Natural killer cell (primary cell): ENCODE measurements at regions not wholly inside any gene's neighbourhood (a gene's known extent, or its start where the extent isn't known, plus 50 kb on each side); places are given as distances from the start of the nearest gene placed in this dataset.
"Not testable (repeated sequence)": the region's sequence is repeated elsewhere in the genome, so short reads cannot be mapped to it uniquely, and the experiment has no call there.

Experiments used
- ATAC-seq, 3 donors: fragments of 150-1000 bp in 2 of 3; fragments of 200-7000 bp in 1 of 3; cut with Tn5 transposase; 1 replicate in 1 of 3; 2 replicates in 2 of 3; pipeline ENCODE4 v1.10.0; 2021; ENCODE audit warnings: mild to moderate bottlenecking in 2 of 3, moderate library complexity in 2 of 3
- DNase-seq, 2 donors: peaks; one replicate each; pipeline versions ENCODE4 v3.0.0 to v3.0.0-alpha.2; 2013 to 2021; ENCODE audit warnings: mixed read lengths in 1 of 2
- H3K27ac ChIP-seq: one replicate; pipeline ENCODE4 v1.5.1; 2013; ENCODE audit warnings: mild to moderate bottlenecking, low read length
- H3K27me3 ChIP-seq: one replicate; pipeline ENCODE4 v1.6.1; 2013; ENCODE audit warnings: low read length; ENCODE audit not compliant: control insufficient read depth, insufficient read depth
- H3K36me3 ChIP-seq: one replicate; pipeline ENCODE4 v1.6.1; 2013; ENCODE audit warnings: low read length; ENCODE audit not compliant: control insufficient read depth, insufficient read depth
- H3K4me1 ChIP-seq: one replicate; pipeline ENCODE4 v1.6.1; 2013; ENCODE audit warnings: low read length; ENCODE audit not compliant: control insufficient read depth, insufficient read depth
- H3K4me3 ChIP-seq: one replicate; pipeline ENCODE4 v1.5.1; 2013; ENCODE audit warnings: low read length
- H3K9me3 ChIP-seq: one replicate; pipeline ENCODE4 v1.6.1; 2013; ENCODE audit warnings: low read length; ENCODE audit not compliant: control insufficient read depth, insufficient read depth
- H3K27ac Mint-ChIP-seq, 2 donors: one replicate each; pipeline ENCODE4 v1.8.0; 2022; ENCODE audit warnings: mild to moderate bottlenecking in 2 of 2, mixed read lengths in 2 of 2, moderate library complexity in 1 of 2
- H3K27me3 Mint-ChIP-seq, 2 donors: one replicate each; pipeline ENCODE4 v1.8.0; 2022; ENCODE audit warnings: low read depth in 2 of 2, mixed read lengths in 2 of 2
- H3K36me3 Mint-ChIP-seq: one replicate; pipeline ENCODE4 v1.8.0; 2022; ENCODE audit warnings: mixed read lengths
- H3K4me1 Mint-ChIP-seq, 2 donors: one replicate each; pipeline ENCODE4 v1.8.0; 2022; ENCODE audit warnings: mixed read lengths in 2 of 2
- H3K4me3 Mint-ChIP-seq: one replicate; pipeline ENCODE4 v1.8.0; 2022; ENCODE audit warnings: mild to moderate bottlenecking, moderate library complexity, mixed read lengths
- H3K9me3 Mint-ChIP-seq, 2 donors: one replicate each; pipeline ENCODE4 v1.8.0; 2022; ENCODE audit warnings: mixed read lengths in 2 of 2
- WGBS: methylation state at CpG from one replicate; pipeline ENCODE4 v1.1.7; 2013; ENCODE audit warnings: missing lambda C conversion rate; ENCODE audit not compliant: insufficient coverage; 5-methylcytosine and 5-hydroxymethylcytosine counted together
- intact Hi-C: fragments of 100-400 bp; cut with micrococcal nuclease; formaldehyde crosslinking; loops from one replicate; pipeline ENCODE4 v1.14.2; 2022
- TF ChIP-seq, protein P1 (sequence below): fragments of 200-600 bp; IDR thresholded peaks from one replicate; pipeline ENCODE4 v1.8.0; 2022; ENCODE audit warnings: antibody characterized with exemption

DNA sequence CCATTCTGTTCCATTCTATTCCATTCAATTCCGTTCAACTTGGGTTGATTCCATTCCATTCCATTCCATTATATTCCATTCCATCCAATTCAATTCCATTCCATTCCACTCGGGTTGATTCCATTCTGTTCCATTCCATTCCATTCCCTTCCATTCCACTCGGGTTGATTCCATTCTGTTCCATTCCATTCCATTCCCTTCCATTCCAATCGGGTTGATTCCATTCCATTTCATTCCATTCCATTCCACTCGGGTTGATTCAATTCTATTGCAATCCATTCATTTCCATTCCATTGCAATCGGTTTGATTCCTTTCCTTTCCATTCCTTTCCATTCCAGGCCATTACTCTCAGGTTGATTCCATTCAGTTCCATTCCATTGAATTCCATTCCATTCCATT, 1138.4 kb downstream of the RPIA start:
- Histone ChIP-seq H3K27ac (no peak overlapping the region), H3K4me3 (no peak overlapping the region), H3K27me3 (no peaks in the 10 kb centered on the region), H3K36me3 (no peaks in the 10 kb centered on the region), H3K9me3 (peaks cover 38% of the 10 kb centered on the region), H3K4me1 (no peaks in the 10 kb centered on the region)
- H3K4me3 Mint-ChIP-seq: no peak overlapping the region
- 77% methylated on average over 6 of the region's 6 CpGs for WGBS
- peaks cover 20 to 44% of the 10 kb centered on the region in 2 donors for H3K9me3 Mint-ChIP-seq
- ATAC-seq (peak in 1 of 3 donors; percentile 26), DNase-seq (no peak)
- H3K27me3 Mint-ChIP-seq: no peaks in the 10 kb centered on the region
- H3K36me3 Mint-ChIP-seq: no peaks in the 10 kb centered on the region
- H3K27ac Mint-ChIP-seq: no peak overlapping the region
- H3K4me1 Mint-ChIP-seq: no peaks in the 10 kb centered on the region
- TF ChIP-seq, protein P1, sequence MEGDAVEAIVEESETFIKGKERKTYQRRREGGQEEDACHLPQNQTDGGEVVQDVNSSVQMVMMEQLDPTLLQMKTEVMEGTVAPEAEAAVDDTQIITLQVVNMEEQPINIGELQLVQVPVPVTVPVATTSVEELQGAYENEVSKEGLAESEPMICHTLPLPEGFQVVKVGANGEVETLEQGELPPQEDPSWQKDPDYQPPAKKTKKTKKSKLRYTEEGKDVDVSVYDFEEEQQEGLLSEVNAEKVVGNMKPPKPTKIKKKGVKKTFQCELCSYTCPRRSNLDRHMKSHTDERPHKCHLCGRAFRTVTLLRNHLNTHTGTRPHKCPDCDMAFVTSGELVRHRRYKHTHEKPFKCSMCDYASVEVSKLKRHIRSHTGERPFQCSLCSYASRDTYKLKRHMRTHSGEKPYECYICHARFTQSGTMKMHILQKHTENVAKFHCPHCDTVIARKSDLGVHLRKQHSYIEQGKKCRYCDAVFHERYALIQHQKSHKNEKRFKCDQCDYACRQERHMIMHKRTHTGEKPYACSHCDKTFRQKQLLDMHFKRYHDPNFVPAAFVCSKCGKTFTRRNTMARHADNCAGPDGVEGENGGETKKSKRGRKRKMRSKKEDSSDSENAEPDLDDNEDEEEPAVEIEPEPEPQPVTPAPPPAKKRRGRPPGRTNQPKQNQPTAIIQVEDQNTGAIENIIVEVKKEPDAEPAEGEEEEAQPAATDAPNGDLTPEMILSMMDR: no peak
- intact Hi-C loops: no loop called here

DNA sequence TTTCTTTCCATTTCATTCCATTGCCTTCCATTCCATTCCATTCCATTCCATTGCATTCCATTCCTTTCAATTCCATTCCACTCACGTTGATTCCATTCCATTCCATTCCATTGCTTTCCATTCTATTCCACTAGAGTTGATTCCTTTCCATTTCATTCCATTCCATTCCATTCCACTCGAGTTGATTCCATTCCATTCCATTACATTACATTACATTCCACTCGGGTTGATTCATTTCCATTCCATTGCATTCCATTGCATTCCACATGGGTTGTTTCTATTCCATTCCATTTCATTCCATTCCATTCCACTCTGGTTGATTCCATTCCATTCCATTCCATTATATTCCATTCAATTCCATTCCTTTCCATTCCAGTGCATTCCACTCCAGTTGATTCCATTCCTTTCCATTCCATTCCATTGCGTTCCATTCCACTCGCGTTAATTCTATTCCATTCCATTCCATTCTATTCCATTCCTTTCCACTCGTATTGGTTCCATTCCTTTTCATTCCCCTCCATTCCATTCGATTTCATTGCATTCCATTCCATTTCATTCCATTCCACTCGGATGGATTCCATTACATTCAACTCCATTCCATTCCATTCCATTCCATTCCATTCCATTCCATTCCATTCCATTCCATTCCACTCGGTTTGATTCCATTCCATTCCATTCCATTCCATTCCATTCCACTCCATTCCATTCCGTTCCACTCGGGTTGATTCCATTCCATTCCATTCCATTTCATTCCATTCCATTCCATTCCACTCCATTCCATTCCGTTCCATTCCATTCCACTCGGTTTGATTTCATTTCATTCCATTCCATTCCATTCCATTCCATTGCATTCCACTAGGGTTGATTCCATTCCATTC, 1139.1 kb downstream of the RPIA start:
- 74% methylated on average over 14 of the region's 14 CpGs for WGBS
- H3K4me3 Mint-ChIP-seq: not testable (repeated sequence)

DNA sequence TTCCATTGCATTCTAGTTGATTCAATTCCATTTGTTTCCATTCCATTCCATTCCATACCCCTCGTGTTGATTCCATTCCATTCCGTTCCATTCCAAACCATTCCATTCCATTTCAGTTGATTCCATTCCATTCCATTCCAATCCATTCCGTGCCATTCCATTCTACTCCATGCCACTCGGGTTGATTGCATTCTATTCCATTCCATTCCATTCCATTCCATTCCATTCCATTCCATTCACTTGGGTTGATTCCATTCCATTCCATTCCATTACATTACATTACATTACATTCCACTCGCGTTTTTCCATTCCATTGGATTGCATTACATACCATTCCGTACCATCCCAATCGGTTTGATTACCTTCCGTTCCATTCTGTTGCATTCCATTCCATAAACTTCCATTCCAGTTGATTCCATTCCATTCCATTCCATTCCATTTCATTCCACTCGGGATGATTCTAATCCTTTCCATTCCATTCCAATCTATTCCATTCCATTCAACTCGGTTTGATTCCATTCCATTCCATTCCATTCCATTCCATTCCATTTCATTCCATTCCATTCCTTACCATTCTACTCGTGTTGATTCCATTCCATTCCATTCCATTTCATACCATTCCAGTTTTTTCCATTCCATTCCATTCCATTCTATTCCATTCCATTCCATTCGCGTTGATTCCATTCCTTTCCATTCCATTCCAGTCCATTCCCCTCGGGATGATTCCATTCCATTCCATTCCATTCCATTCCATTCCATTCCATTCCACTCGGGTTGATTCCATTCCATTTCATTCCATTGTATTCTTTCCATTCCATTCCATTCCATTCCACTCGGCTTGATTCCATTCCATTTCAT, 1140.4 kb downstream of the RPIA start:
- Mint-ChIP-seq H3K9me3 (peaks cover 24 to 52% of the 10 kb centered on the region in 2 donors), H3K4me1 (no peaks in the 10 kb centered on the region), H3K4me3 (no peak overlapping the region), H3K27ac (no peak overlapping the region), H3K36me3 (no peaks in the 10 kb centered on the region), H3K27me3 (no peaks in the 10 kb centered on the region)
- intact Hi-C loops: no loop called here
- Histone ChIP-seq H3K9me3 (peaks cover 31% of the 10 kb centered on the region), H3K36me3 (no peaks in the 10 kb centered on the region), H3K27ac (no peak overlapping the region), H3K4me1 (no peaks in the 10 kb centered on the region), H3K4me3 (no peak overlapping the region), H3K27me3 (no peaks in the 10 kb centered on the region)
- TF ChIP-seq, protein P1: no peak
- ATAC-seq (no peak), DNase-seq (no peak)
- 76% methylated on average over 17 of the region's 17 CpGs for WGBS

More for the DNA sequence above, 1139.1 kb downstream of the RPIA start:
- H3K4me1 ChIP-seq, H3K4me3 ChIP-seq, H3K27ac Mint-ChIP-seq, H3K27me3 ChIP-seq, intact Hi-C loops, H3K27ac ChIP-seq, DNase-seq, H3K4me1 Mint-ChIP-seq, H3K36me3 Mint-ChIP-seq, H3K36me3 ChIP-seq, H3K27me3 Mint-ChIP-seq: not testable (repeated sequence)
- H3K9me3 ChIP-seq: peaks cover 38% of the 10 kb centered on the region
- ATAC-seq: peak in 2 of 3 donors; percentile 47 to 66
- peaks cover 17 to 41% of the 10 kb centered on the region in 2 donors for H3K9me3 Mint-ChIP-seq
